HG03571 (cell line): ENCODE measurements at regions not wholly inside any gene's neighbourhood (a gene's known extent, or its start where the extent isn't known, plus 50 kb on each side); places are given as distances from the start of the nearest gene placed in this dataset.
A peak's percentile ranks its signal among the peaks of the same experiment; 100 is the strongest.

Experiments
- ATAC-seq: cut with Tn5 transposase; IDR thresholded peaks from one replicate; pipeline ENCODE4 v1.9.1; 2021; ENCODE audit not compliant: unreplicated experiment

DNA sequence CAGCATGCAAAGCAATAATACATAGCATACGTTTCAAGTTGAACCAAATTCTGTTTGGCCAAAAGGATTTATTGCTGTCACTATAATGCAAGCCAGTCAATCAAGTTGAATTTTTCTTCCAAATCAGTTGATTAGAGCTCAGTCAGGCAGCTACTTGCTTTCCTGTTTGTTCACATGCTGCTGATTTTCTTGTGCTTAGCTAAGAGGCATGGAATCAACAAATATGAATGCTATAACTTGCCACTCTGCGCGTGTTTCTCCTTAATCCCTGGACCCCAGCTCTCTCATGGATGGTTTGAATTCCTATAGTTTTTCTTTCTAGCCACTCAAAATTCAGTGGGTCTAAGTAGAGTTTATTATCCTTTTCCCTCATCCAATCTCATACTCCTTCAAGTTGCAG is 311.3 kb downstream of the KLF5 start:
- no peak for ATAC-seq

DNA sequence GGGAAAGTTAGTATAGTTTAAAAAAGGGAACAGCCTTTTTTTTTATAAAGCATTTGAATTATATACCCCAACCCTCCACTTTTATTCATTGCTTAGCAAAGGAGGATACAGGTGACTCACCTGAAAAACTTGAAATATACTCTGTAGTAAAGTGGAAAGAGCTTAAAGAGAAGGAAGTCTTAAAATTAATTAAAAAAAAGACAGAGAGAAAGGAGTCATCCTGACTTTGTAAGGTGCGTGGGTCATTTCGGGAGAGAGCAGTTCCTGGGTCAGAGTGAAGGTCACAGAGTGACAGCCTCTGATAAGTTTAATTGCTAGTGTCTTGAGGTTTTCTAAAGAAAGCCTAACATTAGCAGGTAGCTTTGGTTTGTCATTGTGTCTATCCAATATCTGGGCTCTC is 310.3 kb downstream of the KLF5 start:
- no peak for ATAC-seq

DNA sequence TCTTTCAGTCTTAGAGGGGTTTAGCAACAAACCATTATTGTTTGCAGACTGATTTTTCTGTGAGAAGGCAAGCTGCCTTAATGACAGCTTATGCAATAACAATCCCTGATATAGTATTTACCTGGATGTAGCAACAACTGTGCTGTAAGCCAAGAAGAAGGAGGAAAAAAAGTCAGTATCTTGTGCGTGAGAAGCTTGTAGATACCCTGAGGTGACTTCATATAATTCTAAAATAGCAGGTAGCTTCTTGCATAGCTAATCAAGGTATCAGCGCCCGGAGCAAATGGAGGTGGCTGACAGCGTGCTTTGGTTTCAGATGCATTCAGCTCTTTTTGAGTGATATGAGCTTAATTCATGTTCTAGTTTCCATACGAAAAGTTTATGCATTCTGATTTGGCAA is 309.8 kb downstream of the KLF5 start:
- no peak for ATAC-seq

DNA sequence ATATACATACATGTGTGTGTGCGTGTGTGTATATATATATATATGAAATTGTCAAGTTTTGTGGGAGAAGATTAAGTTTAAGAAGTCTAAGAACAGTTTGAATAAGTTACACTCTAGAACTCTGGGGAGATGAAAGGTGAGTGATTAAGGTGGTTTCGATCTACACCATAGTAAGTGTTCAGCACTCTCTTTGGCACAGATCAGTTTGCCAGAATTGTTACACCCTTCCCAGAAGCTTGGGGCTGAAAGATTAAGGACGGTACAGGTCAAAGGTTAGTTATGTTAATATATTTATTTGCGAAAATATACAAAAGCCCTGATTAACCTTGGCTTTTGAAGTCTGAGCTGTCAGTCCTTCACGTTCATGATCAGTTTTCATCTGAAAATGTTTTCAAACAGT is 309.1 kb downstream of the KLF5 start:
- ATAC-seq = no peak

DNA sequence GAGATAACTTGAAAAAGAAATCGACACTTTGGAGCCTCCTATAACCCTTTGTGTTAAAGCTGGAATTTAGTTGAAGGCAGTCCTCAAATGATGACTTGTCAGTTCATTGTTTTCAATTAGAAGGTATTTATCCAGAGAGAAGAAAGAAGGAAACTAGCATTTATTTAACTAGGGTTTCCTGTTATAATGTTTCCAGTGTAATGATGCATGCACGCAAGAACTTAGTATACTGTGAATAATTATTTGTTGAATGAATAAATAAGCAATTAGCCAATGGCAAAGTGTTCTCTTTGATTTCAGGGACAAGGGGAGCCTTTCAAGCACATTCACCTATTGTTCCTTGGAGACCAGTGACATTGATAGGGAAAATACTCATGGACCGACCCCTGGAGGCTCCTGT is 307.4 kb downstream of the KLF5 start:
- no peak for ATAC-seq

DNA sequence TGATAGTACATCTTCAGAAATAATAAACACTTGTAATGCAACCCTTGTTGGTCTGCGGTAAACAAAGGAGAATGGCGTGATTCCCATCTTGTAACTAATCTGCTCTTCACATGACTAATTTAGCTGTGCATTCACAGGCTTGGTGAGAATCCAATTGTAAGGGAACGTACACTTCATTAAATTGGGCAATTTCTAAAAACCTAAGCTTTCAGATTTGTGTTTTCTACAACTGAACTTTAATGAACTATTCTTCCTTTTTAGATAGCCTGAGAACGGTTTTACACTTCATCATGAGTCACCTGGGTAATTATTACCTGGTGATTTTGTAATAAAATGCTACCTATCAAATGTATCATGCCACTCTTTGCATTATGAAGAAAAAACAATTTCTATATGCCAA is 306.9 kb downstream of the KLF5 start:
- no peak for ATAC-seq

DNA sequence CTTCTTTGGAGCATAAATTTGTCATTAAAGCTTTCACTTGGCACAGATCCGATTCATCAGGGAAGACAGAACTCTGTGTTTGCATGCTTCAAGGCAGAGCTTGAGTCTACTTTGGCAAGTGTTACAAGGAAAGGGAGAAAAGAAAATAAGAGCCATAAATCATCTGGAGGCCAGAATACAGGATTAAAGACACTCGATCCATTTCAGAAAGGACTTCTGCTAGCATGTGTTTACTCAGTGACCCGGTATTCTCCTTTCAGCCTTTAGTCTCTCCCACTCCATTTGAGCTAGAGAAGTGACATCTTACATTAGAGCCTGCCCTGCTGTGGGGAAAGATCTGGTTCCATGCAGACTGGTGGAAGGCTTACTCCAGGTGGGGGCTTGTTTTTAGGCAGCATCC is 306.4 kb downstream of the KLF5 start:
- no peak for ATAC-seq

DNA sequence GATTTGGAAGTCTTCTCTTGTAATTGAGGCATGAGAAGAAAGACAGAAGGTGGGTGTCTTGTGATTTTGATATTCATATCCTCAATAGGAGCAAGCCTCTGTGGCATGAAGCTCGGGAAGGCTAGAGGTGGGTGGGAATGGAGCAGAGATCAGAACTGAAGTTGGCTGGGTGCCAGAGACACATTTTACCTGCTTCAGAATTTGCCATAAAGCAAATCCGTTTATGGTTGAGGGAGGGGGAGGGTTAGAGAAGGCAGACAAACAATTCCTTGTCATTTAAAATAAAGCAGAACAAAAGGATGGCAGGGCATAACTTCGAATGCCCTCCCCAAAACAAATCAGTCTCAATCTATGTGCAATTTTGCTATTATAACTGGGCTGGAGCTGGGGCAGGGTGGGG is 305.9 kb downstream of the KLF5 start:
- no peak for ATAC-seq

DNA sequence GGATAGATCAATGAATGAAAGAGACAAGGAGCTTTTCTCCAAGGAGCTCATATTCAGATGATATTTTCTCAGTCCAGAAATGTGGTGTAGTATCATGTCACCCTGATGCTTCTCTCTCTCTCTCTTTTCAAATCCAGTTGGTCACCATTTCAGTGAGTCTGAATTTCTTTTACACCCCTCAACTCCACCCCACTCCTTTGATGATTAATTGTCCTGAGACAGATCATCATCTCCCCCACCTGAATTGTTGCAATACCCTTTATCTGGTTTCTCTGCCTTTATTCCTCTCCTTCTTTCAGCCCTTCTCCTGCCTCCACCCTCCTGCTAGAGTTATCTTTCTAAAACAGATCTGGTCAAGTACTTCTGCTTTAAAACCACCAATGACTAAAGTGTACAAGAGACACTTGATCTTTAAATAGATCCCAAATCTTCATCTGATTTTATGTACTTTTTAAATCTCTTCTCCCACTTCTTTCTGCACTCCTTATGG is 299.8 kb downstream of the KLF5 start:
- ATAC-seq = no peak

DNA sequence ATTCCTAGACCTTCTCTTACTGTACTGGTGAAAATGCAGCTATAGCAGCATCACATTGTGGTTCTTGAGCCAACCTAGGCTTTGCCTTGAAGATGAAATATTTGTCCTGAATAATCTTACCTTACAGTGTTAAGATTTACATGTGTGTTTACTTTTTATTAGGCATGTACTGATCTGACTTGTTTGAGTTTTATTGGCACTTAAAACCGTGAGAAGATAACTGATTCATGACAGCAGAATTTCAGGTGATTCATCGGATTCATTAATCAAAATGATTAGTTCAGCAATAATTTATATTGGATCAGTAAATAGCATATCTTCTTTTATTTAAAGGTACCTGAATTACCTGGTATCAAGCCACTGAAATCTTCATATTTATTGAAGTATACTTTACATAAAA is 296.3 kb downstream of the KLF5 start:
- ATAC-seq = no peak

DNA sequence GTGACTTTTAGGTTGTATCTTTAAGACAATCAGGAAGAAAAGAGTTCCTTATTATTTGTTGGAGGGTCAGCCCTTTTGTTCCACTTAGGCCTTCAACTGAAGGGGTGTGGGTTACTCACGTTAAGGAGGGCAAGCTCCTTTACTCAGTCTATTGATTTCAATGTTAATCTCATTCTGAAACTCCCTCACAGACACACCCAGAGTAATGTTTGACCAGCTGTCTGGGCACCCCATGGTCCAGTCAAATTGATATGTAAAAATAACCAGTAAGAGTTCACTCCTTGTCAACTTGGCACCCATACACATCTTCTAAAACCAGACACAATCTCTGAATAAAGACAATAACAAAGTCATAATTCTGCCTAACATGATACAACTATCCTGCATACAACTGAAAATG is 292.9 kb downstream of the KLF5 start:
- ATAC-seq = no peak

DNA sequence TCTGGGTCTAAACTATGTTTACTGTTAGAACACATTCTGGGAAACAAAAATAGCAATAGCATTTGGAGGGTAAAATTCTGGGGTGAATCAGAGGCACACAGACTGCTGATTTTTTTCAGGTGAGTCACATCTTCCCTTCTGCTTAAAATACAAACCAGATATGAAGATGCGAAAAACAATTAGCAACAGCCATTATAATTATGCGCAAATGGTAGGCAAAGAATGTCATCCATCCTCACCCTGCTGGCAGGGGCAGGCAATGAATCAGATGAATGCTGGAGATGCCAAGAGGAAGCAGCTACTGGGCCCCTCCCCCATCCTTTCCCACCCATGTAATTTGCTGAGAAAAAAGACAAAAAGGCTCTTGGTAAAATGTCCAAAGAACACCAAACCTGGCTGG is 282.9 kb downstream of the KLF5 start:
- ATAC-seq = no peak

DNA sequence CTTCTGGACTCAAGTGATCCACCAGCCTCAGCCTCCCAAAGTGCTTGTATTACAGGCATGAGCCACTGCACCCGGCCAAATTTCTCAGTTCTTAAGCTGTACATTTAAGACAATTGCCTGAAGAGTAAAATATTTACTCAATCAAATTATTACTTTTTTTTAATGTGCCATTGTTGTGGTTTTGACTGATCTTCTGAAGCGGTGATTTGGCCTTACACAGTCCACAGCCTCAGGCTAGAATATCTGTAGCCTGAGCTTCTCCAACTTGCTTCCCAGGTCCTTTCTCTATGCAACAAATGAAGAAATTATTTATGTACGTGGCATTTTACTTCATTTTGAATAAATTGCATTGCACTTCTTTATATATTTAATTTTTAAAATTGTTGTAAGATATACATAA is 281.3 kb downstream of the KLF5 start:
- no peak for ATAC-seq

DNA sequence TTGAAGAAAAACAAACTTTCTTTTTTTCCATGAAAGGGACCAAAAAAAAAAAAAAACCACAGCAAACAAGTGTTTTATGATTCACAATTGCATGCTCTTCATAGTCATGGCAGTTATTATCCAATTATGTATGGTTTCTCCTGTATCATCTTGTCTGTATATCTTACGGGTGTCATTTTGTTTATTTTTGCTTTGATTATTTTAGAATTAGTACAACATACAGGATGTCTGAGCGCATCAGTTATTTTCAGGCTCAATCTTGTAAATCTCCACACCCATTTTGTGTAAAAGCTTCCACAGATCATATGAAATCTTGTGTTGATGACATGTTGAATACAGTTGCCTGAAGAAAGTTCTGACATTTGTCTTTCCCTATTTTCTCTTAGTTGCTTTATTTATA is 280.3 kb downstream of the KLF5 start:
- ATAC-seq = no peak

DNA sequence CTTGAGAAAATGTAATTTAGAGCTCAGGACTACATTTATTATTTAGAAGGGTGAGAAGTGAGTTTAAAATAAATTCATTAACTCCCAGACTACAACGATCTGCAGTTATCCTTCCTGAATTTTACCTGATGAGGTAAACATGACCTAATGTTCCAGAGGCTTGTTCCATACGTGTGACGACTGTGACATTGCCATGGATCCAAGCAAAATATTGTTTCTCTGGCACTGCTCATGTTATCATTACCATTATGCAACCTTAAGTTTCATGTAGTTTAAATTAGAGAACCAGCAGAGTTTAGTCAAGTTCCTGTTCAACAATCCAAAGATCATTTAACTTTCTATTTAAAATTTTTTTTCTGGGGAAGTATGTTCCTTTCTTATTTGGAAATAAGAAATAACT is 279.6 kb downstream of the KLF5 start:
- ATAC-seq = no peak

DNA sequence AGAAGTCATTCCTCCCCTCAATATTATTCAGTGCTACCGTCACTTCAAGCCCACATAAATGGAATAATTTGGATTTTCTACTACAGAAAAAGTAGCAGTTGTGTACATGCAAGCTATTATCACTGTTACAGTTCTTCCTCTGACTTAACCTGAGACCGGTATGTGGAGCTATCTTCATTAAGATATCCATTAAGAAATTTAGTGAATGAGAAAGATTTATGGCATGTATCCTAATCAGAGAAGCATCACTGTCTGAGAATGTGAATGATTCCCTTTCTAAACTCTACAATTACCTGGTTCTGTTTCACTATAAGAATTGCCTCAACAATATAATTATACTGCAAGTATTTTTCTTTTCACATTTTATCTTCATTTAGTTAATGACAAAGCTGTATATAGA is 278.7 kb downstream of the KLF5 start:
- ATAC-seq = no peak

DNA sequence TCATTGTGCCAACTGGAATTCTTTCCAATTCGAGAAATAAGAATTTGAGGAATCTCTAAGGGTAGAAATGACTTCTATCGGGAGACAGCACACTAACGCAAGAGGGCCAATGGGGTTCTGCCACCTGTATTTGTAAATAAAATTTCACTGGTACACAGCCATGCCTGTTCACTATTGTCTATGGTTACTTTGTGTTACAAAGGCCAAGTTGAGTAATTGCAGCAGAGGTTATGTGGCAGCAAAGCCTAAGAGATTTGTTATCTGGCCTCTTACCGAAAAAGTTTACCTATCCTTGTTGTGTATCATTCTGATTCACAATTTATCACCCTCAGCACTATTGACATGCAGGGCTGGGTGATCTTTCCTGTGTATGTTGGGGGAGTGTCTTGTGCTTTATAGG is 278.0 kb downstream of the KLF5 start:
- no peak for ATAC-seq

DNA sequence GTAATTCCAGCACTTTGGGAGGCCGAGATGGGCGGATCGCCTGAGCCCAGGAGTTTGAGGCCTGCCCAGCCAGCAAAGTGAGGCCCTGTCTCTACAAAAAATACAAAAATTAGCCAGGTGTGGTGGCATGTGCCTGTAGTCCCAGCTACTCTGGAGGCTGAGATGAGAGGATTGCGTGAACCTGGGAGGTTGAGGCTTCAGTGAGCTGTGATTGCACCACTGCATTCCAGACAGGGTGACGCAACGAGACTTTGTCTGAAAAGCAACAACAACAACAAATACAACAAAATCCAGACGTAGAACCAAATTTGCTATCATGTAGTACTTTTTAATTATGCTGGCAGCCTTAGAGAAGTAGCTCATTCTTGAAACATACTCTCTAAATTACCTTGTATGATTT is 277.1 kb downstream of the KLF5 start:
- ATAC-seq = no peak

DNA sequence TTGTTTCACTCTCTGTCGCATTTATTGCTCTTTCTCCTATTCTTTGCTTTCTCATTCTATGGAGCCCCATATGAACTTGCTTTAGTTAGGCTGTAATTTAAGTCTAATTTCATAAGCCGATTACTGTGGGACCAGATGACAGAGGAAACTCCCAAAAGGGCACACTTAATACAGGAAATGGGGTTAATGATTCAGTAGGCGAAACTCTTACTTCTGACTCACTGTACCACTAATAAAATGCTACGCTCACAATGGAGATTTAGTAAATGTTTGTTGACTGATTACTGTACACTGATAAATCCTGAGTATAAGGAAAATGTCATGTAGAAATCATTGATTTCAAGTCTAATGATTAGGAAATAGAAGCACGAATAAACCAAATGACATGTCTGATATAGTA is 276.4 kb downstream of the KLF5 start:
- ATAC-seq = peak; percentile 99

DNA sequence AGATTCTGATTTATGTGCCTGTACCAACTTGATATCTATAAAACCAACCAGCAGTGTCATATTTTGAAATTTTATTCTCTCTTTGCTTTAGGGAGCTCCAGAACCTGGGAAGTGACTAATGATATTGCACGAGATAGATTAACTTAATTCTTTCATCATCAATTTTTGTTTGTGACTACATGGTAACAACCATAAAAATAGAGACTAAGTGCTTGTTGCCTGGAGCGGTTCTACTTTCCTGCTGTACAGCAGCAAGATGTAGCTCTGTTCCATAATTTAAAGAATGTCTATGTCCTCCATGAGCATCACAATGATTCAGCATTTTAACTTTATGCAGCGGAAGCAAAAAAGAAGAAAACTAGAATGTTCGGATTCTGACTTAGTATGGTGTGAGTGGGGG is 275.6 kb downstream of the KLF5 start:
- ATAC-seq = no peak

DNA sequence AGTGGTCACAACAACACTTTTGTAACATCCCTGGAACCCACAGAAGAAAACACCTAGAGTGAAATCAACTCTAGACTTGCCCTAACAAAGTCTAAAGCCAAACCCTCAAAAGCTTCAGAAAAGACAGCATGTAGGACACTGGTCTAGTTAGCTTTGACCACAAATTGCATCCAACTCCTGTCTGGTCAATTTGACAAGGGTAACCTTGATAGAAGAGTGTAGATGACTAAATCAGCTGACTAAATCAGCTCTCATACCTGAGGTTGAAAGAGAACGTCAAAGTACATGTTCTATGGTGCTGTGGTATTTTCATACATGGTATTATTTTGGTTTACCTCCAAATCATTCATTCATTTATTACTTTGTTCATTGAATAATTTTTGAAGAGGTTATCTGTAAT is 272.8 kb downstream of the KLF5 start:
- ATAC-seq = no peak

DNA sequence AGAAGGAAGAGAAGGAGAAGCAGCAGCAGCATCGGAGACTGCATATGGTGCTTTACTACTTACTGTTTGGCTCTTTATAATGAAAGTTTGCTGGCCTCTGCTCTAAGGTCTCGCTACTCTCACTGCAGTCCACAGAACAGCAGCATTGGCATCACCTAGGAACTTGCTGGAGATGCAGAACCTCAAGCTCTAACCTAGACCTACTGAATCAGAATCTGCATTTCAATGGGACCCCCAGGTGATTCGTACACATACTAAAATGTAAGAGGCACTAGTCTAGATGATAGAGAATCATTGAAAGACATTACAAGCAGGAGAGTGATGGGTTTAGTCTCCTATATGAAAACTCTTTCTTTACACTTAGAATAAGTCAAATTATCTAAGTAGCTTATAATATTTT is 270.6 kb downstream of the KLF5 start:
- no peak for ATAC-seq

DNA sequence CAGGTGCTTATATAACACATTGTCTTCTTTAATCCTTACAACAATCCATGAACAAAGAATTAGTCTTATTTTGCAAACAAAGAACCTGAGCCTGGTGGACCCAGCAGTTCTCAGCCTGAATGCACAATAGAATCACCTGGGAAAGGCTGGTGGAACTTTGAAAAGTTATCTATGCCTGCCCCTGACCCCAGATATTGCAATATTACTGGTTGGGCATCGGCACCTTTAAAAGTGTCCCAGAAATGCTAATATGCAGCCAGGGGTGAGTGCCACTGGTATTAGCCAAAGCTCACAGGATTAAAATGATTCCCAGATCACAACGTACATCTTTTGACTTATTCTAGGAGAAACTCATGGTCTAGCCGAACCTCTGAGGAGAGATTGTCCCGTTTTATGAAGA is 268.8 kb downstream of the KLF5 start:
- ATAC-seq = no peak
